ENCODE measurements at regions not wholly inside any gene's neighbourhood (a gene's known extent, or its start where the extent isn't known, plus 50 kb on each side); places are given as distances from the start of the nearest gene placed in this dataset.

- TF ChIP-seq, protein P1, sequence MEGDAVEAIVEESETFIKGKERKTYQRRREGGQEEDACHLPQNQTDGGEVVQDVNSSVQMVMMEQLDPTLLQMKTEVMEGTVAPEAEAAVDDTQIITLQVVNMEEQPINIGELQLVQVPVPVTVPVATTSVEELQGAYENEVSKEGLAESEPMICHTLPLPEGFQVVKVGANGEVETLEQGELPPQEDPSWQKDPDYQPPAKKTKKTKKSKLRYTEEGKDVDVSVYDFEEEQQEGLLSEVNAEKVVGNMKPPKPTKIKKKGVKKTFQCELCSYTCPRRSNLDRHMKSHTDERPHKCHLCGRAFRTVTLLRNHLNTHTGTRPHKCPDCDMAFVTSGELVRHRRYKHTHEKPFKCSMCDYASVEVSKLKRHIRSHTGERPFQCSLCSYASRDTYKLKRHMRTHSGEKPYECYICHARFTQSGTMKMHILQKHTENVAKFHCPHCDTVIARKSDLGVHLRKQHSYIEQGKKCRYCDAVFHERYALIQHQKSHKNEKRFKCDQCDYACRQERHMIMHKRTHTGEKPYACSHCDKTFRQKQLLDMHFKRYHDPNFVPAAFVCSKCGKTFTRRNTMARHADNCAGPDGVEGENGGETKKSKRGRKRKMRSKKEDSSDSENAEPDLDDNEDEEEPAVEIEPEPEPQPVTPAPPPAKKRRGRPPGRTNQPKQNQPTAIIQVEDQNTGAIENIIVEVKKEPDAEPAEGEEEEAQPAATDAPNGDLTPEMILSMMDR (IDR thresholded peaks at IDR 0.05; ENCODE audit: insufficient read depth, low read length, poor library complexity, severe bottlenecking) = no peak
- TF ChIP-seq EZH2phosphoT487 (conservative IDR thresholded peaks at IDR 0.05; ENCODE audit: low read length) = no peak
Measured at GRCh38 chr6:164183556-164184123, 769.1 kb downstream of the QKI start.
